ENCODE measurements at regions not wholly inside any gene's neighbourhood (a gene's known extent, or its start where the extent isn't known, plus 50 kb on each side); places are given as distances from the start of the nearest gene placed in this dataset.

DNA sequence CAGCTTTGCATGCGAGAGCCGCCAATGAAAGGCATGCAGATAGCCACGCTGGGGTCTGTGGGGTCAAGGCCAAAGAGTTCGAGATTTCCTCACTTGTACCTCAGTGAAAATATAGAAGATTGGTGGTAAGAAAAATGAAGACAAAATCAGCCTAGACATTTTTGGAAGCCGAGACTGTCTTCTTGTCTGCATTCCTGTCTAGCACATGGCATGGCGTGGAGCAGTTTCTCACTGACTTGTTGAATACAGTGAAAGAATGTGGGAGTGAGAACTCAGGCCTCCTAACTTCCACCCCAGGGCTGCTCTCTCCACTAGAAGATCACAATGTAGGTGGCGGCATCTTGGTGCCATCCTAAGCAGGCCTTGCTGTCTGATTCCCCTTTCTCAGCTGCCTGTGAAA lies 740.8 kb upstream of the HS6ST1 start:
- DNase-seq = peak; percentile 41

DNA sequence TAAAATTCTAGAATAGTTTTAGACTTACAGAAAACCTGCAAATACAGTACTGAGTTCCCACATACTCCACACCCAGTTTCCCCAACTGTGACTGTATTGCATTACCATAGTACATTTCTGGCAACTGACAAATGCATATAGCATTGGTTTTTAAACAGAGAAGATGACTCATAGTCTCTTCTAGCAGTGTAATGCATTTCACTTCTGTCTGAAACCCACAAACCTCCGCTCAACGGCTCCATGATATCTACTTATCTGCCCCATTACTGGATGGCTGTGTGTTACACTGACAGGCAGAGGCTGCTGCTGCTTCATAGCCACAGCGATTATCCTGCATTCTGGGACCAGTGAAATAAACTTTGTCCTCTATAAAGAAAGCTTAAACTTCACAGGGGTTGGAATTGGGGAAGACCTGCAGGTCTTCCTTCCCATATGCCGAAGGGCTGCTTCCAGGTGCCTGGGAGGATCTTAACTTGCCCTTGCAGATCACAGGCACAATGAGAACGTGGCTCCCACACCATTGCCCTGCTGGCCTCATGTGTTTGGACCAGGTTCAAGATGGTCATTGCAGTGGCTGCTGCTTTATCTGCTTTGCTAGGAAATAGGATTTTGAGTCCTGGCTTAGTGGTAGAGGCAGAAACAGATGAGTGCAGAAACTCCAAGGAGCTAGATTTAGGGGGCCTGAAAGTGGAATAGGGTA lies 742.6 kb upstream of the HS6ST1 start:
- DNase-seq = peak; percentile 89

DNA sequence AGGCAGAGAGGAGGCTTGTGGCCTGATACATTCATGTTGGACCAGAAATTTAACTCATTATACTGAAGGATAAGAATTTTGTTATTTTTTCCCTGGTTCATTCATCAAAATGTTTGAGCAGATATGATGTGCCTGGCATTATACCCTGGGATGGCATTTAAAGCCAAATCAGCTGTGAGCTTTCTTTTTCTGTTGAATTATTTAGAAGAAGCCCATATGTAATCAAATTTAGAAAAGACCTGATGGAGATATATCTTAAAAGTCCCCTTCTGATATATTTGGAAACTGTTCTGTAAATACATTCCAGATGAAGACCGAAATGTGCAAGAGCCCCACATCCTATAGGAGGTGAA lies 743.1 kb upstream of the HS6ST1 start:
- no peak for DNase-seq

- DNase-seq = peak; percentile 13
These were observed 743.7 kb upstream of the HS6ST1 start for GRCh38 chr2:129062146-129062912.

DNA sequence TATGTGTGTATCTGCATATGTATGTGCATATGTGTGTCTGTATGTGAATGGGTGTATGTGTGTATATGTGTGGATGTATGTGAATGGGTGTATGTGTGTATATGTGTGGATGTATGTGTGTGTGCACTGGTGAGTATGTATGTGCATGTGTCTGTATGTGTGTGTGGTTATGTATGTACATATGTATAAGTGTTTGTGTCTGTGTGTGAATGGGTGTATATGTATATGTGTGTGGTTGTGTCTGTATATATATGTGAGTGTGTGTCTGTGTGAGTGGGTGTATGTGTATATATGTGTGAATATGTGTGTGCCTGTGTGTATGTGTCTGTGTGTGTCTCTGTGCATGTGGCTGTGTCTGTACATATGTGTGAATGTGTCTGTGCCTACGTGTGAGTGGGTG lies 748.4 kb upstream of the HS6ST1 start:
- DNase-seq = no peak

DNA sequence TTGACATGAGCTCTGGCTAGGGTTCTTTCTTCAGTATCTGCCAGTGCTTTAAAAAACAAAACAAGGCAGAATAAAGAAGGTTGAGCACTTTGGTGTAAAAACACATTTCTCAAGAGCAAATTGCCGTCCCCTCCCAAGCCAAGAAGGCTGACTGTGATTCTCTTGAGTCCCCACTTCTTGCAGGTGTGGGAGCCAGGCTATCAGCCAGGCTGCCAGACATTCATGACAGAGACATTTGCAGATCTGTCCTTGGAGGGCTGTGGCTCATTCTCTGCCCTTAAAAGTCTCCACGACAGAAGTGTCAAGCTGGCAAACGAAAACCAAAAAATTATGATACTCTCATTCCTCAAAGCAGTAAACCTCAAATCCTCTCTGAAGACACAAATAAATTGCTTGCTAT lies 749.3 kb upstream of the HS6ST1 start:
- no peak for DNase-seq

DNA sequence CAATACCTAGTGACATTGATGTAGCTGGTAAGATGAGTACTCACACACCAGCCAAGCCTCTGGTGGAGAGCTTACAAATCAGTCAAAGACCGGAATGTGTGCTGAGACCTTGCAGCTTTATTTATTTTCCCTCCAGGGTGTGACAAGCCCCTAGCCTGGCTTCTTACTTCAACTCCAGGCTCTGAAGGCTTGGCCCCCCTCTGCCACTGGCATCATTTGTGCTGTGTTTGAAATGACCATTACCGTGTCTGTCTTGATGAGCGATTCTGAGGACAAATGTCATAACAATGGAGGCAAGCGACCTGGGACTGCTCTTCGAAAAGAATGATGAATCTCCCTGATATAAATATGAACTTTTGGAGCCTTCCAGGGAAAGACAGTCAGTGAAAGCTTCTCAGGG lies 749.9 kb upstream of the HS6ST1 start:
- DNase-seq = no peak

- DNase-seq = no peak
These were observed 751.4 kb upstream of the HS6ST1 start for GRCh38 chr2:129069875-129070594.

- no peak for DNase-seq
These were observed 752.0 kb upstream of the HS6ST1 start for GRCh38 chr2:129070663-129071062.

DNA sequence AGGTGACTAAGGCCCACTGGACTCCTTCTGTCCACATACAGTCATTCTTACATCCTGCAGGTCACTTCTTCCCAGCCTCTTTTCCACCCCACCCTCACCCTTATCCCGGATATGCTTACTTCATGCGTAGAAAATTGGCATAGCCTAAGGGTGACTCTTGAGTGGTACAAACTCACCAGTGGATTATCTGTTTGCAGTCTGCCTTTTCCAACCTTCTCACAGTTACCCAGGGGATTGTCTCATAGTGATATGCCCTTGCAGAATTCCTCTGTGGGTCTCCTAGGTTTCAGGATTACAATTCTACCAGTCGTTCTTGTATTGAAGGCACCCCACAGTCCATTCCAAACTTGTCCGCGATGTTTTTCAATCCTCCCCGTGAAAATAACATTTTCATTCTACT lies 752.9 kb upstream of the HS6ST1 start:
- no peak for DNase-seq

DNA sequence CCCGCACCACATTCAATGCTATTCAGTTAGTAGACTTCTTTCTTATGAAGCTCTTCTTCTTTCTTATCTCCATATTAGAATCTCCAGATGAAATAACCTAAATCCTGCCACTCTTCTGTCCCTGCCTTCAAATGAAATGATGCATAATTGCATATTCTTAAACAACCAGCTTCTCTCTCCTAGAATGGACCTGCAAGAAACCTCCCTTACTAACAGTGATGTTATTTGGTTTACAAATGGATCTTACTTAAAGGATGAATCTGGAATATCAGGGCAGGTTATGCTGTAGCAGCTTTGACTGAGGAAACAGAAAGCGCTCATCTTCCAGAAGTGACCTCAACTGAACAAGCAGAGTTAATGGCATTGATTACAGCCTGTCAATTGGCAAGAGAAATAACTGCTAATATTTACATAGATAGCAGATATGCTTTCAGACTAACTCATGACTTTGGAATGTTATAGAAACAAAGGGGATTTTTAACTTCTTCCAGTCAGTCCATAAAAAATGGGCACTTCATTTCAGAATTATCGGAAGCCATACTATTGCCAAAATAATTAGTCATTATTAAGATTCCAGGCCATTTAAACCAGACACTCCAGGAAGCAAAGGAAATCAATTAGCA lies 755.7 kb upstream of the HS6ST1 start:
- no peak for DNase-seq

DNA sequence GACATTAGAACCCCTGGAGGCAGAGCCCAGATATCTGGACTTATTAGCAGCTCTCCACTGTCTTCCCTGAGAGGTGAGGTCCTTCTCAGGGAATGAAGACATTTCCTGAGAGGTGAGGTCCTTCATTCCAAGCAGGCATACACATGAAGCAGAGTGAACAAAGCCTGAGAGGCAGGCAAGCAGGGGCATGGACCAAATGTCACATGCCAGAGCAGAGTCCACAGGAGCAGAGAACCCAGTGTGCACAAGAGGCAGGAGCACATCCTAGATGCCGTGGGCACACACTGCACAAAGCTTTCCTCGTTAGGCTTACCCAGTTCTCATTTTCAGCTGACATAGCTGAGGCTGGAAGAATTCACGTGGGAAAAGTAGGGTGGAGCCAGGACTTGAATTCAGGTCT lies 759.9 kb upstream of the HS6ST1 start:
- DNase-seq = no peak

- no peak for DNase-seq
These were observed 762.2 kb upstream of the HS6ST1 start for GRCh38 chr2:129080715-129081476.

DNA sequence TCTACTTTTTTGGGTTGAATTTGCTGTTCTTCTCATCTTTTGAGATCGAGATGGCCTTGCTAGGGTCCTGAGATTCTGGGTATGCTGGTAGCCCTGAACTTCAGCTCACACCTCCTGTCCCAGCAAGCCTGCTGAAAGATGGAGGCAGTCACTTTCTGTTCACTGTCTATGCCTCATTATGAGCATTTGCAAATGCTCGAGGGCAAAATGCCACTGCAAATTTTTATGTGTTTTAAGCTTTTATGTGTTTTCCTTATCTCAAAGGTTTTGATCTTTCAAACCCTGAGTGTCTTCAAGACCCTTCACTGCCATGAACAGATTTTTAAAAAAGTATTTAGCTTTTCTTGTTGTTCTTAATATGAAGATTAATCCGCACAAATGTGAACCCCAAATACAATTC lies 766.7 kb upstream of the HS6ST1 start:
- DNase-seq = no peak

GRCh38 chr2:129087133-129087813 lies 768.6 kb upstream of the HS6ST1 start:
- peak; percentile 33 for DNase-seq

- no peak for DNase-seq
These were observed 773.0 kb upstream of the HS6ST1 start for GRCh38 chr2:129091620-129092019.

GRCh38 chr2:129092956-129093355 lies 774.3 kb upstream of the HS6ST1 start:
- DNase-seq = no peak

GRCh38 chr2:129101186-129101585 lies 782.5 kb upstream of the HS6ST1 start:
- no peak for DNase-seq

- DNase-seq = no peak
These were observed 785.5 kb upstream of the HS6ST1 start for GRCh38 chr2:129103936-129104878.

- no peak for DNase-seq
These were observed 793.5 kb upstream of the HS6ST1 start for GRCh38 chr2:129112181-129112580.

- DNase-seq = no peak
These were observed 795.1 kb upstream of the HS6ST1 start for GRCh38 chr2:129113776-129114175.
